ENCODE measurements at regions not wholly inside any gene's neighbourhood (a gene's known extent, or its start where the extent isn't known, plus 50 kb on each side); places are given as distances from the start of the nearest gene placed in this dataset.

DNA sequence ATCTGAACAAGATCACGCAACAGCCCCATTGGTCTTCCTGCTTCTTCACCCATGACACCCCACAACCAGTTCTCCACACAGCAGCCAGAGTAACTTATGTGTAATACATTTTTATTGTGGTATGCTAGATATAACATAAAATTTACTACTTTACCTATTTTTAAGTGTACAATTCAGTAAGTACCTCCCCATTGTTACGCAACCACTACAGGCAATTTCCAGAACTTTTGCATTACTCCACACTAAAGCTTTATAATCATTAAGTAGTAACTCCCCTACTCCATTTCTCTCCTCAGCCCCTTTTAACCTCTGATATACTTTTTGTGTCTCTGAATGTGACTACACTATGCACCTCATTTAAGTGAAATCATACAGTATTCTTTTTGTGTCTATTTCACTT lies 575.4 kb upstream of the CADM1 start:
- TF ChIP-seq EGR1 (IDR thresholded peaks at IDR 0.05; ENCODE audit: low read depth in 2 of 2) (no peak), HNF4G (IDR thresholded peaks at IDR 0.05) (no peak), ATF3 (IDR thresholded peaks at IDR 0.05) (no peak), TAF1 (conservative IDR thresholded peaks at IDR 0.05) (no peak), FOXA2 (IDR thresholded peaks at IDR 0.05) (no peak), JUND (IDR thresholded peaks at IDR 0.05) (no peak), RAD21 (IDR thresholded peaks at IDR 0.05) (no peak), SP1 (IDR thresholded peaks at IDR 0.05) (no peak)
- TF ChIP-seq, protein P1, sequence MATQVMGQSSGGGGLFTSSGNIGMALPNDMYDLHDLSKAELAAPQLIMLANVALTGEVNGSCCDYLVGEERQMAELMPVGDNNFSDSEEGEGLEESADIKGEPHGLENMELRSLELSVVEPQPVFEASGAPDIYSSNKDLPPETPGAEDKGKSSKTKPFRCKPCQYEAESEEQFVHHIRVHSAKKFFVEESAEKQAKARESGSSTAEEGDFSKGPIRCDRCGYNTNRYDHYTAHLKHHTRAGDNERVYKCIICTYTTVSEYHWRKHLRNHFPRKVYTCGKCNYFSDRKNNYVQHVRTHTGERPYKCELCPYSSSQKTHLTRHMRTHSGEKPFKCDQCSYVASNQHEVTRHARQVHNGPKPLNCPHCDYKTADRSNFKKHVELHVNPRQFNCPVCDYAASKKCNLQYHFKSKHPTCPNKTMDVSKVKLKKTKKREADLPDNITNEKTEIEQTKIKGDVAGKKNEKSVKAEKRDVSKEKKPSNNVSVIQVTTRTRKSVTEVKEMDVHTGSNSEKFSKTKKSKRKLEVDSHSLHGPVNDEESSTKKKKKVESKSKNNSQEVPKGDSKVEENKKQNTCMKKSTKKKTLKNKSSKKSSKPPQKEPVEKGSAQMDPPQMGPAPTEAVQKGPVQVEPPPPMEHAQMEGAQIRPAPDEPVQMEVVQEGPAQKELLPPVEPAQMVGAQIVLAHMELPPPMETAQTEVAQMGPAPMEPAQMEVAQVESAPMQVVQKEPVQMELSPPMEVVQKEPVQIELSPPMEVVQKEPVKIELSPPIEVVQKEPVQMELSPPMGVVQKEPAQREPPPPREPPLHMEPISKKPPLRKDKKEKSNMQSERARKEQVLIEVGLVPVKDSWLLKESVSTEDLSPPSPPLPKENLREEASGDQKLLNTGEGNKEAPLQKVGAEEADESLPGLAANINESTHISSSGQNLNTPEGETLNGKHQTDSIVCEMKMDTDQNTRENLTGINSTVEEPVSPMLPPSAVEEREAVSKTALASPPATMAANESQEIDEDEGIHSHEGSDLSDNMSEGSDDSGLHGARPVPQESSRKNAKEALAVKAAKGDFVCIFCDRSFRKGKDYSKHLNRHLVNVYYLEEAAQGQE (IDR thresholded peaks at IDR 0.05): no peak
- 93% methylated on average over 2 of the region's 2 CpGs for WGBS
- no peak overlapping the region for H3K9ac ChIP-seq (ENCODE audit: low read depth in 1 of 2, low read length in 2 of 2)
- no peak overlapping the region for H3K4me3 ChIP-seq (ENCODE audit: low read depth in 1 of 3, low read length in 3 of 3)
- H3K4me1 ChIP-seq (ENCODE audit: control insufficient read depth in 4 of 4, insufficient read depth in 4 of 4, low read length in 3 of 4): no peaks in the 10 kb centered on the region
- no peak for DNase-seq (ENCODE audit: low spot score)
- H3K27ac ChIP-seq (ENCODE audit: low read depth in 1 of 2, low read length in 2 of 2): no peak overlapping the region
- H3K9me3 ChIP-seq (ENCODE audit: control insufficient read depth in 4 of 4, low read length in 3 of 4): no peaks in the 10 kb centered on the region
- peaks cover 0 to 2% (median 2%) of the 10 kb centered on the region in 4 donors for H3K27me3 ChIP-seq (ENCODE audit: control insufficient read depth in 4 of 4, insufficient read depth in 4 of 4, low read length in 3 of 4)
- no peaks in the 10 kb centered on the region for H3K36me3 ChIP-seq (ENCODE audit: control insufficient read depth in 4 of 4, insufficient read depth in 3 of 4, low read depth in 1 of 4, low read length in 3 of 4)

DNA sequence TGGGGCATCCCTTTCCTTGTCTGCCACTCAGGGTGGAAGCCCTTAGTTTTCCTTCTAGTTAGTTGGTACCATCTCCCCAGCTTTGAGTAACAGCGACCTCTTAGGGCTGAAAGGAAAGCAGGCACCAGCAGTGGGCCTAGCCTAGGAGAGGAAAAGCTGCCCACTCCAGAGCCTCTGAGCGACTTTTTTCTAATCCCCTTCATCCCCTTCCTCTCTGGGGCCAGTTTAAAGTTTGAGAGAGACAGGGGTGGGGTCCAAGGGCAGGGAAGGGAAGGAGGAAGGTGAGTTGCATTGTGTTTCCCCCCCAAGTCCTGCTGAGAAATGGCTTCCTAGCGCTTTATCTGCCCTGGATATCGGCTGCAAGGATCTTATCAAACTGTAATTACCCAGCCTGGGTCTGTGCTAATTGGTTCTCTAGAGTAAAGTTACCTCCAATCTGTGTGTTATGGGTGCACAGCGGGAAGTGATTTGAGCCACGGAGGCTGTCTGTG lies 573.9 kb upstream of the CADM1 start:
- Histone ChIP-seq H3K27ac (ENCODE audit: low read depth in 1 of 2, low read length in 2 of 2) (no peak overlapping the region), H3K36me3 (ENCODE audit: control insufficient read depth in 4 of 4, insufficient read depth in 3 of 4, low read depth in 1 of 4, low read length in 3 of 4) (no peaks in the 10 kb centered on the region), H3K9ac (ENCODE audit: low read depth in 1 of 2, low read length in 2 of 2) (no peak overlapping the region), H3K9me3 (ENCODE audit: control insufficient read depth in 4 of 4, low read length in 3 of 4) (no peaks in the 10 kb centered on the region), H3K4me1 (ENCODE audit: control insufficient read depth in 4 of 4, insufficient read depth in 4 of 4, low read length in 3 of 4) (no peaks in the 10 kb centered on the region), H3K27me3 (ENCODE audit: control insufficient read depth in 4 of 4, insufficient read depth in 4 of 4, low read length in 3 of 4) (peaks cover 0 to 2% (median under 1%) of the 10 kb centered on the region in 4 donors), H3K4me3 (ENCODE audit: low read depth in 1 of 3, low read length in 3 of 3) (no peak overlapping the region)
- WGBS: 50% methylated on average over 6 of the region's 6 CpGs
- no peak for DNase-seq (ENCODE audit: low spot score)
- TF ChIP-seq, protein P2, sequence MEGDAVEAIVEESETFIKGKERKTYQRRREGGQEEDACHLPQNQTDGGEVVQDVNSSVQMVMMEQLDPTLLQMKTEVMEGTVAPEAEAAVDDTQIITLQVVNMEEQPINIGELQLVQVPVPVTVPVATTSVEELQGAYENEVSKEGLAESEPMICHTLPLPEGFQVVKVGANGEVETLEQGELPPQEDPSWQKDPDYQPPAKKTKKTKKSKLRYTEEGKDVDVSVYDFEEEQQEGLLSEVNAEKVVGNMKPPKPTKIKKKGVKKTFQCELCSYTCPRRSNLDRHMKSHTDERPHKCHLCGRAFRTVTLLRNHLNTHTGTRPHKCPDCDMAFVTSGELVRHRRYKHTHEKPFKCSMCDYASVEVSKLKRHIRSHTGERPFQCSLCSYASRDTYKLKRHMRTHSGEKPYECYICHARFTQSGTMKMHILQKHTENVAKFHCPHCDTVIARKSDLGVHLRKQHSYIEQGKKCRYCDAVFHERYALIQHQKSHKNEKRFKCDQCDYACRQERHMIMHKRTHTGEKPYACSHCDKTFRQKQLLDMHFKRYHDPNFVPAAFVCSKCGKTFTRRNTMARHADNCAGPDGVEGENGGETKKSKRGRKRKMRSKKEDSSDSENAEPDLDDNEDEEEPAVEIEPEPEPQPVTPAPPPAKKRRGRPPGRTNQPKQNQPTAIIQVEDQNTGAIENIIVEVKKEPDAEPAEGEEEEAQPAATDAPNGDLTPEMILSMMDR (IDR thresholded peaks at IDR 0.05; ENCODE audit: low read depth, low read length, missing input control): peak; percentile 1
- no peak for TF ChIP-seq FOXA1 (IDR thresholded peaks at IDR 0.05)
- peak; percentile 11 to 24 for TF ChIP-seq RAD21 (IDR thresholded peaks at IDR 0.05)
- TF ChIP-seq HNF4G (IDR thresholded peaks at IDR 0.05): no peak
- TF ChIP-seq SP1 (IDR thresholded peaks at IDR 0.05): no peak
- no peak for TF ChIP-seq TAF1 (conservative IDR thresholded peaks at IDR 0.05)
- TF ChIP-seq NR2F2 (IDR thresholded peaks at IDR 0.05): no peak
- no peak for TF ChIP-seq YY1 (IDR thresholded peaks at IDR 0.05)

DNA sequence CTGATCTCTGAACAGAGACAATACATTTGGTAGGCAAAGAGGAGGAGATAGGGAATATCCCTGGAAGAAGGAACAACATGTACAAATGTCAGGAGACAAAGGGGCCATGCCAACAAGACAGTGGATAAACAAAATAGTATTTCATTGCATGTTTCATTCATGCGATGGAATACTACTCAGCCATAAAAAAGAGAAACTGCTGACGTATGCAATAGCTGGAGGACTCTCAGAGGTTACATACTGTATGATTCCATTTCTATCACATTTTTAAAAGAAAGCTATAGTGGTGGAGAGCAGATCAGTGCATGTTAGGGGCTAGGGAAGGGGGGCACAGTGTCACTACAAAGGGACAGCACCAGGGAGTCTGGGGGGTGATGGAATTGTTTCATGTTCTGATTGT lies 572.9 kb upstream of the CADM1 start:
- peaks cover 0 to 2% (median under 1%) of the 10 kb centered on the region in 4 donors for H3K27me3 ChIP-seq (ENCODE audit: control insufficient read depth in 4 of 4, insufficient read depth in 4 of 4, low read length in 3 of 4)
- H3K9ac ChIP-seq (ENCODE audit: low read depth in 1 of 2, low read length in 2 of 2): no peak overlapping the region
- H3K27ac ChIP-seq (ENCODE audit: low read depth in 1 of 2, low read length in 2 of 2): no peak overlapping the region
- DNase-seq (ENCODE audit: low spot score): no peak
- WGBS: 83% methylated on average over 2 of the region's 2 CpGs
- TF ChIP-seq HNF4G (IDR thresholded peaks at IDR 0.05) (no peak), TAF1 (conservative IDR thresholded peaks at IDR 0.05) (no peak), RAD21 (IDR thresholded peaks at IDR 0.05) (no peak), YY1 (IDR thresholded peaks at IDR 0.05) (no peak), GABPA (IDR thresholded peaks at IDR 0.05 in 1 of 2, conservative IDR thresholded peaks at IDR 0.05 in 1 of 2) (no peak), FOXA2 (IDR thresholded peaks at IDR 0.05) (no peak)
- TF ChIP-seq, protein P1 (IDR thresholded peaks at IDR 0.05): no peak
- TF ChIP-seq, protein P2 (IDR thresholded peaks at IDR 0.05; ENCODE audit: low read depth, low read length, missing input control): no peak
- H3K4me3 ChIP-seq (ENCODE audit: low read depth in 1 of 3, low read length in 3 of 3): no peak overlapping the region
- no peaks in the 10 kb centered on the region for H3K36me3 ChIP-seq (ENCODE audit: control insufficient read depth in 4 of 4, insufficient read depth in 3 of 4, low read depth in 1 of 4, low read length in 3 of 4)
- no peaks in the 10 kb centered on the region for H3K4me1 ChIP-seq (ENCODE audit: control insufficient read depth in 4 of 4, insufficient read depth in 4 of 4, low read length in 3 of 4)
- H3K9me3 ChIP-seq (ENCODE audit: control insufficient read depth in 4 of 4, low read length in 3 of 4): no peaks in the 10 kb centered on the region
